HEK293 (cell line): ENCODE measurements at regions not wholly inside any gene's neighbourhood (a gene's known extent, or its start where the extent isn't known, plus 50 kb on each side); places are given as distances from the start of the nearest gene placed in this dataset.

ENCODE experiments used
- CTCF ChIA-PET: fragments of 350-600 bp; formaldehyde crosslinking; extraction: SDS; loops from one replicate; lab custom pipeline; 2021; ENCODE audit warnings: antibody characterized with exemption; lab: Yijun Ruan, JAX
- POLR2A ChIA-PET: fragments of 300-600 bp; formaldehyde crosslinking; extraction: SDS; loops from one replicate; lab custom pipeline; 2020; ENCODE audit warnings: antibody characterized with exemption, inconsistent platforms; lab: Yijun Ruan, JAX
- H3K27ac ChIP-seq: fragments of 200-500 bp; sonication (Bioruptor generic); 2 replicates; pipeline ENCODE4 v1.5.1; 2014; ENCODE audit warnings: low read depth, low read length, control low read depth, inconsistent platforms; ENCODE audit errors: extremely low read depth
- H3K36me3 ChIP-seq, 2 experiments: fragments of 200-500 bp in 1 of 2; sonication (Bioruptor generic) in 1 of 2; 1 replicate in 1 of 2; 2 replicates in 1 of 2; pipeline ENCODE4 v1.5.1; 2014 to 2017; ENCODE audit warnings: inconsistent platforms in 2 of 2, low read length in 2 of 2; ENCODE audit not compliant: control insufficient read depth in 2 of 2, insufficient read depth in 1 of 2
- H3K4me1 ChIP-seq: fragments of 200-500 bp; sonication (Bioruptor generic); 2 replicates; pipeline ENCODE4 v1.5.1; 2014; ENCODE audit warnings: mild to moderate bottlenecking, low read length, inconsistent platforms; ENCODE audit not compliant: control insufficient read depth, insufficient read depth
- H3K4me3 ChIP-seq: 2 replicates; pipeline ENCODE4 v1.5.1; 2011; ENCODE audit warnings: low read depth, mild to moderate bottlenecking, control low read depth, low read length, moderate library complexity
- H3K9me3 ChIP-seq: fragments of 200-500 bp; sonication (Bioruptor generic); 2 replicates; pipeline ENCODE4 v1.5.1; 2014; ENCODE audit warnings: low read depth, low read length, inconsistent platforms; ENCODE audit not compliant: control insufficient read depth, insufficient read depth
- CTCF ChIP-seq: fragments of 450-650 bp; formaldehyde crosslinking; IDR thresholded peaks from 2 replicates; pipeline ENCODE4 v1.5.1; 2016; ENCODE audit warnings: missing biosample characterization, missing genetic modification characterization
- GLIS1 ChIP-seq: fragments of 450-650 bp; formaldehyde crosslinking; IDR thresholded peaks from 2 replicates; pipeline ENCODE4 v1.5.1; 2016; ENCODE audit warnings: missing biosample characterization, missing genetic modification characterization
- KLF1 ChIP-seq: fragments of 450-650 bp; formaldehyde crosslinking; IDR thresholded peaks from 2 replicates; pipeline ENCODE4 v1.5.1; 2016; ENCODE audit warnings: missing biosample characterization, missing genetic modification characterization
- KLF10 ChIP-seq: fragments of 450-650 bp; IDR thresholded peaks from 2 replicates; pipeline ENCODE4 v1.5.1; 2018; ENCODE audit warnings: missing biosample characterization, mild to moderate bottlenecking, missing genetic modification characterization
- PRDM2 ChIP-seq: fragments of 450-650 bp; formaldehyde crosslinking; IDR thresholded peaks from 2 replicates; pipeline ENCODE4 v1.5.1; 2016; ENCODE audit warnings: missing biosample characterization, missing genetic modification characterization, borderline replicate concordance
- YY1 ChIP-seq: fragments of 450-650 bp; formaldehyde crosslinking; IDR thresholded peaks from 2 replicates; pipeline ENCODE4 v1.5.1; 2018; ENCODE audit warnings: missing biosample characterization, missing genetic modification characterization
- ZBTB48 ChIP-seq: fragments of 450-650 bp; formaldehyde crosslinking; IDR thresholded peaks from 2 replicates; pipeline ENCODE4 v1.5.1; 2016; ENCODE audit warnings: missing biosample characterization, missing genetic modification characterization
- ZFP69B ChIP-seq: fragments of 450-650 bp; formaldehyde crosslinking; IDR thresholded peaks from 2 replicates; pipeline ENCODE4 v1.5.1; 2016; ENCODE audit warnings: missing biosample characterization, missing genetic modification characterization
- ZIC2 ChIP-seq: fragments of 450-650 bp; formaldehyde crosslinking; IDR thresholded peaks from 2 replicates; pipeline ENCODE4 v1.5.1; 2016; ENCODE audit warnings: missing biosample characterization, missing genetic modification characterization
- ZNF114 ChIP-seq: fragments of 450-650 bp; formaldehyde crosslinking; IDR thresholded peaks from 2 replicates; pipeline ENCODE4 v1.5.0; 2017; ENCODE audit warnings: missing biosample characterization, missing genetic modification characterization
- ZNF148 ChIP-seq: fragments of 450-650 bp; formaldehyde crosslinking; IDR thresholded peaks from 2 replicates; pipeline ENCODE4 v1.5.0; 2017; ENCODE audit warnings: missing biosample characterization, missing genetic modification characterization, borderline replicate concordance
- ZNF175 ChIP-seq: fragments of 450-650 bp; formaldehyde crosslinking; IDR thresholded peaks from 2 replicates; pipeline ENCODE4 v1.5.1; 2016; ENCODE audit warnings: missing biosample characterization, missing genetic modification characterization
- ZNF184 ChIP-seq: fragments of 450-650 bp; IDR thresholded peaks from 2 replicates; pipeline ENCODE4 v1.5.1; 2018; ENCODE audit warnings: missing biosample characterization, mild to moderate bottlenecking, missing genetic modification characterization
- ZNF239 ChIP-seq: fragments of 450-650 bp; formaldehyde crosslinking; IDR thresholded peaks from 2 replicates; pipeline ENCODE4 v1.5.1; 2016; ENCODE audit warnings: missing biosample characterization, missing genetic modification characterization
- ZNF324 ChIP-seq: fragments of 450-650 bp; formaldehyde crosslinking; IDR thresholded peaks from 2 replicates; pipeline ENCODE4 v1.5.1; 2016; ENCODE audit warnings: missing biosample characterization, missing genetic modification characterization
- ZNF341 ChIP-seq: fragments of 450-650 bp; formaldehyde crosslinking; IDR thresholded peaks from 2 replicates; pipeline ENCODE4; 2016; ENCODE audit warnings: low read depth, missing biosample characterization, missing genetic modification characterization
- ZNF394 ChIP-seq: fragments of 450-650 bp; formaldehyde crosslinking; IDR thresholded peaks from 2 replicates; pipeline ENCODE4 v1.5.1; 2016; ENCODE audit warnings: missing biosample characterization, missing genetic modification characterization, mild to moderate bottlenecking, moderate library complexity, borderline replicate concordance
- ZNF514 ChIP-seq: fragments of 450-650 bp; formaldehyde crosslinking; IDR thresholded peaks from 2 replicates; pipeline ENCODE4 v1.5.1; 2016; ENCODE audit warnings: missing biosample characterization, missing genetic modification characterization
- ZNF558 ChIP-seq: fragments of 450-650 bp; formaldehyde crosslinking; IDR thresholded peaks from 2 replicates; pipeline ENCODE4 v1.5.1; 2016; ENCODE audit warnings: missing biosample characterization, missing genetic modification characterization

DNA sequence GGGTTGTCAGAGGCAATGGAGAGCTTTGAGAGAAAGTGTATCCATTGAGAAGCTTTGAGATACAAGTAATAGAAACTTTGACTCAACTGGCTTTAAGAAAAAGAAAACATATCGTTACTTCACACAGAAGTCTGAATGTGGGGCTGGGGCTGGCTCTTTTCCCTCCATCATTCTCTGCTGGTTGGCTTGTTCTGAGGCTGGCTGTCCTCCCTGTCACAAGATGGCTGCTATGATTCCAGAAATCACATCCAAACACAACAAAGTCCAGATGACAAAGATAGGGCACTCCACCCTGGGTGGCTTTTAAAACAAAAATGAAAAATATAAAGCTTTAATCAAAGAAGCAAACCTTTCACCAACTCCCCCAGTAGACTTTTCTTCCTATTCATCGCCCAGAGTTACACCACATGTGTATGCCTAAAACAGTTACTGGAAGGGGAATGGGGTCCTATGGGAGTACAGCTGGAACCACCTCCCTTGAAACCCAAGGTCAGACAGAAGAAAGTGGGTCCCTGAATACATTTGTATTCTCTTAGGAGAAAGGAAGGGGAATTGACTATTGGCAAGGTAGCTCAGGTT is 284.3 kb downstream of the GAS1 start:
- Histone ChIP-seq H3K36me3 (no peaks in the 10 kb centered on the region), H3K4me1 (no peaks in the 10 kb centered on the region), H3K4me3 (no peak overlapping the region), H3K27ac (no peak overlapping the region), H3K9me3 (no peaks in the 10 kb centered on the region)
- POLR2A ChIA-PET: no interaction called here
- CTCF ChIA-PET: interaction anchor here (0.6 to 0.9 kb wide), 4 partner anchors 25 to 154 kb away, joined by 3 to 4 read pairs (median 3); no protein-coding TSS in a partner anchor
- TF ChIP-seq ZNF239: no peak
- TF ChIP-seq PRDM2: no peak
- TF ChIP-seq KLF10 (tag by site-specific recombination): no peak
- TF ChIP-seq ZNF558: no peak
- TF ChIP-seq GLIS1 (tag by site-specific recombination): no peak
- no peak for TF ChIP-seq ZNF394 (tag by site-specific recombination)
- TF ChIP-seq ZNF175 (tag by site-specific recombination): no peak
- no peak for TF ChIP-seq YY1 (tag by site-specific recombination)
- TF ChIP-seq ZNF514: no peak
- TF ChIP-seq ZFP69B (tag by site-specific recombination): no peak
- no peak for TF ChIP-seq KLF1 (tag by site-specific recombination)
- no peak for TF ChIP-seq ZNF324 (tag by site-specific recombination)
- TF ChIP-seq ZNF148: no peak
- no peak for TF ChIP-seq ZBTB48 (tag by site-specific recombination)
- no peak for TF ChIP-seq ZNF184 (tag by site-specific recombination)
- no peak for TF ChIP-seq CTCF (tag by site-specific recombination)
- no peak for TF ChIP-seq ZIC2 (tag by site-specific recombination)
- no peak for TF ChIP-seq ZNF341 (tag by site-specific recombination)
- TF ChIP-seq ZNF114: no peak
